ENCODE measurements at regions not wholly inside any gene's neighbourhood (a gene's known extent, or its start where the extent isn't known, plus 50 kb on each side); places are given as distances from the start of the nearest gene placed in this dataset.

DNA sequence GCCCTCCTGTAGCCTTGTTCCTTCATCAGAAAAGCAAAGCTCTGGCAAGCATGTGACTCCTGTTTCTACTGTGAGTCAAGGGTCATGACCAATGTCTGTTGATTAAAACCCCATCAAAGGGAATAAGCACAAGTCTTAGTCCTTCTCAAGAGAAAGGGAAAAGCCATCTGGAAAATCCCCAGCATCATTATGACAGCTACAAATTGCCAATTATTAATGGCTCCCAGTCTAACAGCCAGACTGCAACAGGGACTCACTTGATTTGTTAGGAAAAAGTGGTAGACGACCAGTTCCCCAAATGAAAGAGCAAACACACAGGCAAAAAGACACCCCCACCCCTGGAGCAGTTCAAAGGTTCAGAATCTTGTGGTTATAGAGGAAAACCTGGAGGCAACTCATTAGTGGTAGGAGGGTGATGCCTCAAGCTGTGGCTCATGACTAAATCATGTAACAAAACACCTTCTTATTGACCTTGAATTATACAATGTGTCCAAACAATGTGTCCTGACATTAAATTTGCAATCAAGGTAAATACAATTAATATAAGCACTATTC is 315.7 kb downstream of the HNRNPD start:
- no peak for DNase-seq (ENCODE audit: low spot score)
- H3K36me3 ChIP-seq: no peaks in the 10 kb centered on the region
- H3K4me3 ChIP-seq: no peak overlapping the region
- peaks cover 5% of the 10 kb centered on the region for H3K4me1 ChIP-seq
- no peaks in the 10 kb centered on the region for H4K20me1 ChIP-seq (ENCODE audit: low read depth)
- H3K4me3 Mint-ChIP-seq: no peak overlapping the region
- H3K4me1 Mint-ChIP-seq: peaks cover 9% of the 10 kb centered on the region
- TF ChIP-seq EZH2phosphoT487 (IDR thresholded peaks at IDR 0.05): no peak
- TF ChIP-seq, protein P1, sequence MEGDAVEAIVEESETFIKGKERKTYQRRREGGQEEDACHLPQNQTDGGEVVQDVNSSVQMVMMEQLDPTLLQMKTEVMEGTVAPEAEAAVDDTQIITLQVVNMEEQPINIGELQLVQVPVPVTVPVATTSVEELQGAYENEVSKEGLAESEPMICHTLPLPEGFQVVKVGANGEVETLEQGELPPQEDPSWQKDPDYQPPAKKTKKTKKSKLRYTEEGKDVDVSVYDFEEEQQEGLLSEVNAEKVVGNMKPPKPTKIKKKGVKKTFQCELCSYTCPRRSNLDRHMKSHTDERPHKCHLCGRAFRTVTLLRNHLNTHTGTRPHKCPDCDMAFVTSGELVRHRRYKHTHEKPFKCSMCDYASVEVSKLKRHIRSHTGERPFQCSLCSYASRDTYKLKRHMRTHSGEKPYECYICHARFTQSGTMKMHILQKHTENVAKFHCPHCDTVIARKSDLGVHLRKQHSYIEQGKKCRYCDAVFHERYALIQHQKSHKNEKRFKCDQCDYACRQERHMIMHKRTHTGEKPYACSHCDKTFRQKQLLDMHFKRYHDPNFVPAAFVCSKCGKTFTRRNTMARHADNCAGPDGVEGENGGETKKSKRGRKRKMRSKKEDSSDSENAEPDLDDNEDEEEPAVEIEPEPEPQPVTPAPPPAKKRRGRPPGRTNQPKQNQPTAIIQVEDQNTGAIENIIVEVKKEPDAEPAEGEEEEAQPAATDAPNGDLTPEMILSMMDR (IDR thresholded peaks at IDR 0.05): no peak
- no peaks in the 10 kb centered on the region for H3K36me3 Mint-ChIP-seq
- H3K27me3 Mint-ChIP-seq (ENCODE audit: insufficient read depth, low read depth): no peaks in the 10 kb centered on the region
- H3K9me3 Mint-ChIP-seq: no peaks in the 10 kb centered on the region
- no peaks in the 10 kb centered on the region for H3K79me2 ChIP-seq (ENCODE audit: low read depth)
- H3K9ac ChIP-seq: no peak overlapping the region
- H3K4me2 ChIP-seq: no peak overlapping the region
- no peak overlapping the region for H3K27ac ChIP-seq
- no peaks in the 10 kb centered on the region for H3K9me3 ChIP-seq (ENCODE audit: low read depth)
- H3K27me3 ChIP-seq: no peaks in the 10 kb centered on the region
- H3F3A ChIP-seq (ENCODE audit: low read depth): no peaks in the 10 kb centered on the region
- H3K27ac Mint-ChIP-seq: no peak overlapping the region
- no peak overlapping the region for H2AFZ ChIP-seq (replicated peaks)

DNA sequence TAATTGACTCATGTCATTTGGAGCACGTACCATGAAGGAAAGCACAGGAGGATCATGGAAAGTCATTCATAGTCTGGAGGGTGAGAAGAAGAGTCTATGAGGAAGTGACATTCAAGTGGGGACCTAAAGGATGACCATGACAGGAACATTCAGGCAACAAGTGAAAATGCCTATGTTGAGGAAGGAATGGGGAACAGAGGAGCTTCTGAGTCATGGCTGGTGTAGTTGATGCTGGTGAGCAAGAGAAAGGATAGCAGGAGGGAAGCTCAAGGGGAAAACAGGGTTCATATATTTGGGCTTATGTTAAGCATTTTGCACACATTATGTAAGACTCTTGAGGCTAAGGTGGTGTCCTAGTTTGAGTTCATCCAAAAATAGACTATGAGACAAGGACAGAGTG is 318.6 kb downstream of the HNRNPD start:
- Histone ChIP-seq H2AFZ (replicated peaks) (no peak overlapping the region), H3K4me3 (no peak overlapping the region), H3F3A (ENCODE audit: low read depth) (no peaks in the 10 kb centered on the region), H4K20me1 (ENCODE audit: low read depth) (no peaks in the 10 kb centered on the region), H3K4me2 (no peak overlapping the region), H3K4me1 (peaks cover 9% of the 10 kb centered on the region), H3K79me2 (ENCODE audit: low read depth) (no peaks in the 10 kb centered on the region), H3K9ac (no peak overlapping the region), H3K27ac (no peak overlapping the region), H3K9me3 (ENCODE audit: low read depth) (no peaks in the 10 kb centered on the region), H3K36me3 (no peaks in the 10 kb centered on the region), H3K27me3 (no peaks in the 10 kb centered on the region)
- TF ChIP-seq EZH2 (IDR thresholded peaks at IDR 0.05) (no peak), EZH2phosphoT487 (IDR thresholded peaks at IDR 0.05) (no peak)
- TF ChIP-seq, protein P1 (IDR thresholded peaks at IDR 0.05): no peak
- no peak for DNase-seq (ENCODE audit: low spot score)
- H3K9me3 Mint-ChIP-seq: no peaks in the 10 kb centered on the region
- H3K36me3 Mint-ChIP-seq: no peaks in the 10 kb centered on the region
- no peak overlapping the region for H3K4me3 Mint-ChIP-seq
- peaks cover 13% of the 10 kb centered on the region for H3K4me1 Mint-ChIP-seq
- no peaks in the 10 kb centered on the region for H3K27me3 Mint-ChIP-seq (ENCODE audit: insufficient read depth, low read depth)
- no peak overlapping the region for H3K27ac Mint-ChIP-seq

DNA sequence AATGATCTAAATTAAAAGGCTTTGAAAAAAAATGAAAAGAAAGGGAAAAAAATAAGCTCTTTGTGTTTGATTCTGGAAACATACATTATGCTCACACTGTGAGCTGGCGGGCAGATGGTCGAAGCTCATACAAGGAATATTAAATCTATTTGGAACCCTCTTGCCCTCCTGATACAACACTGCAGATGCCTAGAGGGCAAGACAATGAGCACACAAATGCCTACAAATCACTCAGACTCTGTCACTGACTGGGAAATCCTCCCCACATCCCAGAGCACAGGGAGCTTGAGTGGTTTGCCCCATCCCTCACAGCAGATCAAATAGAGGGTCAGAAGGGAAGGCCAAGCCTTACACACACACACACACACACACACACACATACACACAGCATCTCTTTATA is 320.4 kb downstream of the HNRNPD start:
- Histone ChIP-seq H3K9me3 (ENCODE audit: low read depth) (no peaks in the 10 kb centered on the region), H2AFZ (replicated peaks) (no peak overlapping the region), H3K79me2 (ENCODE audit: low read depth) (no peaks in the 10 kb centered on the region), H3K9ac (no peak overlapping the region), H3K36me3 (no peaks in the 10 kb centered on the region), H3K27me3 (no peaks in the 10 kb centered on the region), H3K4me3 (no peak overlapping the region), H3K27ac (no peak overlapping the region), H3F3A (ENCODE audit: low read depth) (no peaks in the 10 kb centered on the region), H3K4me1 (peaks cover 9% of the 10 kb centered on the region), H4K20me1 (ENCODE audit: low read depth) (no peaks in the 10 kb centered on the region), H3K4me2 (no peak overlapping the region)
- H3K27ac Mint-ChIP-seq: no peak overlapping the region
- H3K9me3 Mint-ChIP-seq: no peaks in the 10 kb centered on the region
- peak; percentile 4 for DNase-seq (ENCODE audit: low spot score)
- TF ChIP-seq, protein P1 (IDR thresholded peaks at IDR 0.05): no peak
- TF ChIP-seq EZH2phosphoT487 (IDR thresholded peaks at IDR 0.05) (no peak), EZH2 (IDR thresholded peaks at IDR 0.05) (no peak)
- H3K4me1 Mint-ChIP-seq: peaks cover 13% of the 10 kb centered on the region
- no peaks in the 10 kb centered on the region for H3K27me3 Mint-ChIP-seq (ENCODE audit: insufficient read depth, low read depth)
- no peak overlapping the region for H3K4me3 Mint-ChIP-seq
- H3K36me3 Mint-ChIP-seq: no peaks in the 10 kb centered on the region

Measured in neural progenitor cell (in vitro differentiated cells).